ENCODE measurements at regions not wholly inside any gene's neighbourhood (a gene's known extent, or its start where the extent isn't known, plus 50 kb on each side); places are given as distances from the start of the nearest gene placed in this dataset.
"Not testable (repeated sequence)": the region's sequence is repeated elsewhere in the genome, so short reads cannot be mapped to it uniquely, and the experiment has no call there.

DNA sequence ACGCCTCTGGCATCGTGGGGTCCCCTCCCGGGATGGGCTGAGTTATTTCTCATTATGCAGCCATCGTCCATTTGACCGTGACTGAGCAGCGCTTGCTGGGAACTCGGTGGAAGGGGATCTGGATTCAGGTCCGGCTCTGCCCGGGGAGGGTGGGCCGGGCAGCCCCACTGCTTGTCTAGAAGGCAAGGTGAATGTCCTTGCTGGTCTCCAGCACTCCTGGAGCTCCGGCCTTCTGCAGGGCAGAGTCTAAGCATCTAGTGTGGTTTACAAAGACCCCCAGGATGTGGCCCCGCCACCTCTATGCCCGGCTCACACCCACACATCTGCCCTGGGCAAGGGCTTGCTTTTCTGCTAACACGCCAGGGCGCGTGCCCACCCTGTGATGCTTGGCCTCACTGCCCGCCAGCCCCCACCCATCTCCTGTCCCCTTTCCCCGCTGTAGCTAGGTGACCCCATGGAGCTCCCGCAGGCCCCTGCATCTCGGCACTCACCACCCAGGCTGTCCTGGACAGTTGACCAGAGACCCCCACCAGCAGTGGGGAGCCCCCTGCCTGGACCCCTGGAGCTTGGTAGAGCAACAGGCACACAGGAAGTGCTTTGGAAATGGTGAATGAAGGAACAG lies 151.0 kb upstream of the CHST15 start:
- no peak overlapping the region for H3K27ac Mint-ChIP-seq
- H3K4me3 Mint-ChIP-seq, result no peak overlapping the region
- H3K27me3 Mint-ChIP-seq, result peaks cover 11 to 52% of the 10 kb centered on the region in 2 donors
- no peak for DNase-seq
- no peaks in the 10 kb centered on the region for H3K36me3 Mint-ChIP-seq (ENCODE audit: insufficient read depth)
- H3K9me3 Mint-ChIP-seq, result peaks cover 0 to 5% of the 10 kb centered on the region in 2 donors
- ATAC-seq (replicated peaks), result no peak
- H3K4me1 Mint-ChIP-seq (ENCODE audit: low read depth in 2 of 2), result no peaks in the 10 kb centered on the region

DNA sequence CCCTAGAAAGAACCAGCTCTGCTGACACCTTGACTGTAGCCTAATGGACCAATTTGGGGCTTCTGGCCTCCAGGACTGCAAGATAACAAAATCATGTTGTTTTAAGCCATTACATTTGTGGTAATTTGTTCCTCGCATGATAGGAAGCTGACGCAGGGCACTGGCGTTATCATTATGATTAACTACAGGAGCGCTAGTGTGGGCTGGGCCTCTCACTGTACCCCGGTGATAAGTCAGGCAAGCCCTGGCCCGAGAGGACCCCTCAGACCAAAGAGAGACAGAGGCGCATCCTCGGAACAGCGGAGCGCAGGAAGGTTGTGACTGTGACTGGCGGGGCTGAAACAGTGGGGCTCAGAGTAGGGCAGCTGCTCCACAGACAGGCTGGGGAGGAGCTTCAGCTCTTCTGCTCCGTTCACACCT lies 150.3 kb upstream of the CHST15 start:
- Mint-ChIP-seq H3K36me3 (ENCODE audit: insufficient read depth) (no peaks in the 10 kb centered on the region), H3K9me3 (peaks cover 0 to 5% of the 10 kb centered on the region in 2 donors), H3K4me3 (no peak overlapping the region), H3K27me3 (peaks cover 11 to 52% of the 10 kb centered on the region in 2 donors), H3K27ac (no peak overlapping the region), H3K4me1 (ENCODE audit: low read depth in 2 of 2) (no peaks in the 10 kb centered on the region)
- ATAC-seq (replicated peaks) (no peak), DNase-seq (no peak)

DNA sequence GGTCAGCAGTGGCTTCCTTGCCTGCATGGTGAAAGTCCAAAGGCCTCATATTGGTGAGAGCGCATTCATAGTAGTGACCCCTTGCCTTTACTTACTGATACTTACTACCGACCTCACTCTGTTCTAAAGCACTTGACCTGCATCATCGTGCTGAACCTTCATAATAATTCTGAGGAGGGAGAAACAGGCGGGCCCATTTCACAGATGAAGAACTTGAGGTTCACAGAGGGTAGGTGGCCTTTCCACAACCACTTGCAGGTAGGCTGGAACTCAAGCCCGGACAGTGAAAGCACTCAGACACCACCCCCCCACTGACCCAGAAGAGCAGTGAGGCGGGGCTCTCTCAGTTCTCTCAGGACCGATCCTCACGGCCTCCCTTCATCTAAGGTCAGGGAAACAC lies 149.4 kb upstream of the CHST15 start:
- Mint-ChIP-seq H3K36me3 (ENCODE audit: insufficient read depth) (no peaks in the 10 kb centered on the region), H3K27ac (no peak overlapping the region), H3K4me3 (no peak overlapping the region), H3K27me3 (peaks cover 11 to 52% of the 10 kb centered on the region in 2 donors), H3K9me3 (peaks cover 0 to 5% of the 10 kb centered on the region in 2 donors), H3K4me1 (ENCODE audit: low read depth in 2 of 2) (no peaks in the 10 kb centered on the region)
- no peak for ATAC-seq (replicated peaks)
- no peak for DNase-seq

GRCh38 chr10:124242365-124242764 lies 149.0 kb upstream of the CHST15 start:
- Mint-ChIP-seq H3K27me3 (peaks cover 11 to 52% of the 10 kb centered on the region in 2 donors), H3K27ac (no peak overlapping the region), H3K4me3 (no peak overlapping the region), H3K36me3 (ENCODE audit: insufficient read depth) (no peaks in the 10 kb centered on the region), H3K9me3 (peaks cover 0 to 5% of the 10 kb centered on the region in 2 donors), H3K4me1 (ENCODE audit: low read depth in 2 of 2) (no peaks in the 10 kb centered on the region)
- ATAC-seq (replicated peaks) (no peak), DNase-seq (no peak)

DNA sequence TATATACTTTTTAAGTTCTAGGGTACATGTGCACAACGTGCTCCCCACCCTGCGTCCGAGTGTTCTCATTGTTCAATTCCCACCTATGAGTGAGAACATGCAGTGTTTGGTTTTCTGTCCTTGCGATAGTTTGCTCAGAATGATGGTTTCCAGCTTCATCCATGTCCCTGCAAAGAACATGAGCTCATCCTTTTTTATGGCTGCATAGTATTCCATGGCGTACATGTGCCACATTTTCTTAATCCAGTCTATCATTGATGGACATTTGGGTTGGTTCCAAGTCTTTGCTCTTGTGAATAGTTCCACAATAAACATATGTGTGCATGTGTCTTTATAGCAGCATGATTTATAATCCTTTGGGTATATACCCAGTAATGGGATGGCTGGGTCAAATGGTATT lies 148.1 kb upstream of the CHST15 start:
- H3K27me3 Mint-ChIP-seq, result peaks cover 11 to 52% of the 10 kb centered on the region in 2 donors
- H3K27ac Mint-ChIP-seq; H3K36me3 Mint-ChIP-seq (ENCODE audit: insufficient read depth); H3K4me1 Mint-ChIP-seq (ENCODE audit: low read depth in 2 of 2); H3K4me3 Mint-ChIP-seq; ATAC-seq (replicated peaks); DNase-seq; H3K9me3 Mint-ChIP-seq: not testable (repeated sequence)

GRCh38 chr10:124240839-124241291 lies 147.5 kb upstream of the CHST15 start:
- Mint-ChIP-seq H3K9me3 (peaks cover 0 to 5% of the 10 kb centered on the region in 2 donors), H3K4me1 (ENCODE audit: low read depth in 2 of 2) (no peaks in the 10 kb centered on the region)
- ATAC-seq (replicated peaks), result no peak

DNA sequence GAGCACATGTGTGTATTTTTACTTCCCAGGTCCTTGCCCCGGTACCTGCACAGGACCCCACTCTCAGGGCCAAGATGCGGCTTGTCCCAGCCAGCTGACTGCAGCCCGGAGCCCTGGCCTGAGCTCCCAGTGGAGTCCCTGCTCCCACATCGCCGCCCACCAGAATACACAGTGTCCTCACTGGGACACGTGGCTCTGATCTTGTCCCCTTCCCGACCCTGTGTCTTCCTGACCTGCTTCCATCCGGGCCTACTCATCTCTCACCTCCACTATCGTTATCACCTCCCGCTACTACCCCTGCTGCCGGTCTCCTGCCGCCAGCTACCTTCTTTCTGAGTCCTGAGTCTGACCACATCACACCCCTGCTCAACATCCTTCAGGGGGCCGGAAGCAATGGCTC lies 146.3 kb upstream of the CHST15 start:
- ATAC-seq (replicated peaks), result no peak
- DNase-seq, result no peak
- Mint-ChIP-seq H3K9me3 (peaks cover 0 to 5% of the 10 kb centered on the region in 2 donors), H3K4me1 (ENCODE audit: low read depth in 2 of 2) (no peaks in the 10 kb centered on the region), H3K27me3 (peaks cover 11 to 58% of the 10 kb centered on the region in 2 donors), H3K27ac (no peak overlapping the region), H3K36me3 (ENCODE audit: insufficient read depth) (no peaks in the 10 kb centered on the region), H3K4me3 (no peak overlapping the region)

More at GRCh38 chr10:124240839-124241291, 147.5 kb upstream of the CHST15 start:
- Mint-ChIP-seq H3K27ac (no peak overlapping the region), H3K36me3 (ENCODE audit: insufficient read depth) (no peaks in the 10 kb centered on the region), H3K27me3 (peaks cover 11 to 58% of the 10 kb centered on the region in 2 donors), H3K4me3 (no peak overlapping the region)
- DNase-seq, result no peak

DNA sequence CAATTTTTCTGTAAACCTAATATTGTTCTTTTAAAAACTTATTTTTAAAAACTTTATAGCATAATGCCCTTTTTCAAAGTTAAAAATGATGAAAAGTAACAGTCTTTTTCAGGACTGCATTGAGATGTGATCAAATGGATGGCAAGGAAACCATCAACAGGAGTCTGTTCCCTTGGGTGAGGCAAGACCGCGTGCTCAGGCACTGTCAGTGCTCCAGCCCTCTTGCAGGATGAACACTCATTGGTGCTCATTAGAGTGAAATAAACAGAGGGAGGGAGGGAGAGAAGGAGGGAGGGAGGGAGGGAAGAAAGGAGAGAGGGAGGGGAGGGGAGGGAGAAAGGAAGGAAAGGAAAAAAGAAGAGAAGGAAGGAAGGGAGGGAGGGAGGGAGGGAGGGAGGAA lies 145.7 kb upstream of the CHST15 start:
- H3K9me3 Mint-ChIP-seq, result peaks cover 0 to 5% of the 10 kb centered on the region in 2 donors
- ATAC-seq (replicated peaks), result no peak
- no peak overlapping the region for H3K4me3 Mint-ChIP-seq
- no peak for DNase-seq
- H3K27me3 Mint-ChIP-seq, result peaks cover 11 to 53% of the 10 kb centered on the region in 2 donors
- no peaks in the 10 kb centered on the region for H3K4me1 Mint-ChIP-seq (ENCODE audit: low read depth in 2 of 2)
- no peaks in the 10 kb centered on the region for H3K36me3 Mint-ChIP-seq (ENCODE audit: insufficient read depth)
- H3K27ac Mint-ChIP-seq, result no peak overlapping the region

- no peaks in the 10 kb centered on the region for H3K4me1 Mint-ChIP-seq (ENCODE audit: low read depth in 2 of 2)
- ATAC-seq (replicated peaks) (no peak), DNase-seq (no peak)
- H3K36me3 Mint-ChIP-seq (ENCODE audit: insufficient read depth), result no peaks in the 10 kb centered on the region
- no peak overlapping the region for H3K27ac Mint-ChIP-seq
- H3K4me3 Mint-ChIP-seq, result no peak overlapping the region
- peaks cover 0 to 5% of the 10 kb centered on the region in 2 donors for H3K9me3 Mint-ChIP-seq
- H3K27me3 Mint-ChIP-seq, result peaks cover 11 to 46% of the 10 kb centered on the region in 2 donors
Observed at GRCh38 chr10:124238367-124238766, 145.0 kb upstream of the CHST15 start.

DNA sequence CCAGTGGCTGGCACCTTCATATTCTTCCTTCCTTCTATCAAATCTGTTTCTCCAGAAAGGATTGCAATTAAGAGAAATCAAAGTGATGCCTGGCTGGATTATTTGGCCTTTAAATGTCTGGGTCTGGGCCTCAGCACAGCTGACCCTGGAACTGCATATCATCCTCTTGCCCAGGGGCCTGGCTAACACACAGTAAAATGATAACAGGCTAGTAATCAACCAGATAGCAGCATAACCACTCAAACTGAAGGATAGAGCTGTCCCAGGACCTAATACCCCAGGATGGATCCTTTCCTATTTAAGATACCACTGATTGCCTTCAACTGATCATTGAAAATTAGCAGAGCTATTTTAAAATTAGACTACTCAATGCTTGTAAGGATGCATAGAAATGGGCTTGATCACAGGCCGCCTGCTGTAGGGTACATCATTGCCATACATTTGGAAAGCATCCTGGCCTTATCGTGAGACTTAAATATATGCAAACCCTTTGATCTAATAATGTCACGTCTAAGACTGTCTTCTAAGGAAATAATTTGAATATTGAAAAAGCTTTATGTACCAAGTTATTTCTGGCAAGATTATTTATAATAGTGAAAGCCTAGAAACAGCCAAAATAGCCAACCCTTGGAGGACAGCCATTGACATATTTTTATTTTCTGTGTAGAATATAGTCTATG lies 144.0 kb upstream of the CHST15 start:
- ATAC-seq (replicated peaks) (no peak), DNase-seq (no peak)
- peaks cover 11 to 36% of the 10 kb centered on the region in 2 donors for H3K27me3 Mint-ChIP-seq
- peaks cover 0 to 5% of the 10 kb centered on the region in 2 donors for H3K9me3 Mint-ChIP-seq
- no peak overlapping the region for H3K4me3 Mint-ChIP-seq
- H3K27ac Mint-ChIP-seq, result no peak overlapping the region
- H3K4me1 Mint-ChIP-seq (ENCODE audit: low read depth in 2 of 2), result no peaks in the 10 kb centered on the region
- H3K36me3 Mint-ChIP-seq (ENCODE audit: insufficient read depth), result peaks cover 3% of the 10 kb centered on the region

DNA sequence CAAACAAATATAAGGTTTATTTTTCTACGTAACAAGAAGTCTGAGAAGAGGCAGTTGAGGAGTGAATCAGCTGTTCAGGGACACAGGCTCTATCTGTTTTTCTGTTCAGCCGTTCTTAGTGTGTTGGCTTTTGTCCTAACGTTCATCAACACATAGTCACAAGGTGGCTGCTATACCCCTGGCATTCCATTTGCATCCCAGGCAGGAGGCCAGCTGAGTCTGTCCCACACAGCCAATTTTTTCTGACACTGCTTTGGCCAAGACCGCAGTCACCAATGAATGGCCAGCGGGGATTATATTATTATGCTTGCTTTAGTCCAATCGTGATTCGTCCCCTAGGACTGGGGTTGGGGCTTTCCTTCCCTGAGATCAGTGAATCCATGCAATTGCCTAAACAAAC lies 143.4 kb upstream of the CHST15 start:
- H3K27ac Mint-ChIP-seq, result no peak overlapping the region
- ATAC-seq (replicated peaks) (no peak), DNase-seq (no peak)
- peaks cover 11 to 32% of the 10 kb centered on the region in 2 donors for H3K27me3 Mint-ChIP-seq
- H3K9me3 Mint-ChIP-seq, result peaks cover 0 to 5% of the 10 kb centered on the region in 2 donors
- no peak overlapping the region for H3K4me3 Mint-ChIP-seq
- H3K4me1 Mint-ChIP-seq (ENCODE audit: low read depth in 2 of 2), result no peaks in the 10 kb centered on the region
- peaks cover 4% of the 10 kb centered on the region for H3K36me3 Mint-ChIP-seq (ENCODE audit: insufficient read depth)

GRCh38 chr10:124236136-124236535 lies 142.7 kb upstream of the CHST15 start:
- ATAC-seq (replicated peaks), result no peak
- Mint-ChIP-seq H3K27me3 (peaks cover 11 to 32% of the 10 kb centered on the region in 2 donors), H3K4me1 (ENCODE audit: low read depth in 2 of 2) (no peaks in the 10 kb centered on the region), H3K4me3 (no peak overlapping the region), H3K27ac (no peak overlapping the region), H3K9me3 (peaks cover 0 to 5% of the 10 kb centered on the region in 2 donors), H3K36me3 (ENCODE audit: insufficient read depth) (peaks cover 11% of the 10 kb centered on the region)
- no peak for DNase-seq

- no peaks in the 10 kb centered on the region for H3K4me1 Mint-ChIP-seq (ENCODE audit: low read depth in 2 of 2)
- peaks cover 6 to 23% of the 10 kb centered on the region in 2 donors for H3K27me3 Mint-ChIP-seq
- peaks cover 0 to 2% of the 10 kb centered on the region in 2 donors for H3K9me3 Mint-ChIP-seq
- no peak overlapping the region for H3K4me3 Mint-ChIP-seq
- ATAC-seq (replicated peaks), result no peak
- peaks cover 20% of the 10 kb centered on the region for H3K36me3 Mint-ChIP-seq (ENCODE audit: insufficient read depth)
- DNase-seq, result no peak
- no peak overlapping the region for H3K27ac Mint-ChIP-seq
Observed at GRCh38 chr10:124235232-124235631, 141.8 kb upstream of the CHST15 start.

DNA sequence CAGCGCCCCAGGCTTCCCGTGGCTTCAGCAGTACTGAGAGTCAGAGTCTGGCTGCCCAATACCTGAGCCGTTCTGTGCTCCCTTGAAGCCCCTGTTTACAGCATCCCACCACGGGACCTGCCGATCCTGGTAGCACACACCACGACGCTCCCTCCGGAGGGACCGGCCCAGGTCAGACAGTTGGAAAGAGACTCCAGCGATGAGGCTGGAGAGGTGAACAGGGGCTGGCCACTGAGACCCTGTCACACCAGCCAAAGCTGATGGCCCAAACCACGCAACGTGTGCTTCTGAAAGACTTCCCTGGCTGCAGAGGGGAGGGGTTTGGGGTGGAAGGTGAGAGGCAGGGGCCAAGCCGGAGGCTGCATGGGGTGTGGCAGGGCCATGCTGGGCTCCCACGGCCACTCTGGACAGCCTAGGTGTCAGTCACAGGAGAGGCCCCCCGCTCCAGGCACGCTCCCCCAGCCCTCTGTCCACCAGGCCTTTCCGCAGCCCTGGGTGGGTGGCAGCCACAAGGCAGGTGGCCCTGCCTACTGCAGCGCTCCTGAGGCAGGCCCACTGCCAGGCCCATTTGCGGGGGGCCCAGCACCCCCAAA lies 140.2 kb upstream of the CHST15 start:
- Mint-ChIP-seq H3K36me3 (ENCODE audit: insufficient read depth) (peaks cover 34% of the 10 kb centered on the region), H3K27ac (no peak overlapping the region), H3K4me3 (no peak overlapping the region), H3K9me3 (peaks cover 0 to 2% of the 10 kb centered on the region in 2 donors), H3K4me1 (ENCODE audit: low read depth in 2 of 2) (peaks cover 0 to under 1% of the 10 kb centered on the region in 2 donors), H3K27me3 (peaks cover 0 to 15% of the 10 kb centered on the region in 2 donors)
- DNase-seq (no peak), ATAC-seq (replicated peaks) (no peak)

Data from effector memory CD8-positive, alpha-beta T cell (primary cell).